ENCODE measurements at regions not wholly inside any gene's neighbourhood (a gene's known extent, or its start where the extent isn't known, plus 50 kb on each side); places are given as distances from the start of the nearest gene placed in this dataset.

- no peak for DNase-seq (ENCODE audit: low read depth)
Observed at GRCh38 chr17:5694551-5694950, 110.2 kb upstream of the NLRP1 start.

GRCh38 chr17:5695480-5695879, 111.2 kb upstream of the NLRP1 start:
- no peak for DNase-seq (ENCODE audit: low read depth)

GRCh38 chr17:5698959-5699358, 114.7 kb upstream of the NLRP1 start:
- no peak for DNase-seq (ENCODE audit: low read depth)

GRCh38 chr17:5699814-5700213, 115.5 kb upstream of the NLRP1 start:
- DNase-seq (ENCODE audit: low read depth), result no peak

GRCh38 chr17:5700745-5701144, 116.4 kb upstream of the NLRP1 start:
- no peak for DNase-seq (ENCODE audit: low read depth)

- DNase-seq (ENCODE audit: low read depth), result no peak
Observed at GRCh38 chr17:5701381-5701780, 117.1 kb upstream of the NLRP1 start.

GRCh38 chr17:5702951-5703510, 118.7 kb upstream of the NLRP1 start:
- DNase-seq (ENCODE audit: low read depth), result no peak

- no peak for DNase-seq (ENCODE audit: low read depth)
Observed at GRCh38 chr17:5703736-5704135, 119.4 kb upstream of the NLRP1 start.

- DNase-seq (ENCODE audit: low read depth), result no peak
Observed at GRCh38 chr17:5705081-5705875, 121.0 kb upstream of the NLRP1 start.

GRCh38 chr17:5705876-5706576, 121.7 kb upstream of the NLRP1 start:
- DNase-seq (ENCODE audit: low read depth), result no peak

GRCh38 chr17:5706577-5707210, 122.4 kb upstream of the NLRP1 start:
- DNase-seq (ENCODE audit: low read depth), result no peak

GRCh38 chr17:5707482-5707881, 123.2 kb upstream of the NLRP1 start:
- DNase-seq (ENCODE audit: low read depth), result no peak

- no peak for DNase-seq (ENCODE audit: low read depth)
Observed at GRCh38 chr17:5708344-5708743, 124.0 kb upstream of the NLRP1 start.

GRCh38 chr17:5711344-5711743, 127.0 kb upstream of the NLRP1 start:
- no peak for DNase-seq (ENCODE audit: low read depth)

- DNase-seq (ENCODE audit: low read depth), result no peak
Observed at GRCh38 chr17:5714993-5715392, 130.7 kb upstream of the NLRP1 start.

- no peak for DNase-seq (ENCODE audit: low read depth)
Observed at GRCh38 chr17:5715478-5715877, 131.2 kb upstream of the NLRP1 start.

GRCh38 chr17:5718726-5719125, 134.4 kb upstream of the NLRP1 start:
- DNase-seq (ENCODE audit: low read depth), result no peak

GRCh38 chr17:5719976-5720375, 135.7 kb upstream of the NLRP1 start:
- no peak for DNase-seq (ENCODE audit: low read depth)

GRCh38 chr17:5730373-5730772, 146.1 kb upstream of the NLRP1 start:
- no peak for DNase-seq (ENCODE audit: low read depth)

- DNase-seq (ENCODE audit: low read depth), result no peak
Observed at GRCh38 chr17:5740937-5741336, 156.6 kb upstream of the NLRP1 start.

GRCh38 chr17:5741810-5742209, 157.5 kb upstream of the NLRP1 start:
- DNase-seq (ENCODE audit: low read depth), result no peak

GRCh38 chr17:5745111-5745813, 161.0 kb upstream of the NLRP1 start:
- no peak for DNase-seq (ENCODE audit: low read depth)
